ENCODE measurements at regions not wholly inside any gene's neighbourhood (a gene's known extent, or its start where the extent isn't known, plus 50 kb on each side); places are given as distances from the start of the nearest gene placed in this dataset.

GRCh38 chr11:21820176-21820575, 372.7 kb upstream of the ANO5 start:
- DNase-seq (ENCODE audit: low read depth, low spot score) = no peak
- TF ChIP-seq CTCF (conservative IDR thresholded peaks at IDR 0.05) = no peak
- no peaks in the 10 kb centered on the region for H3K27me3 Mint-ChIP-seq (ENCODE audit: low read depth)
- H3K36me3 Mint-ChIP-seq (ENCODE audit: low read depth) = no peaks in the 10 kb centered on the region
- no peak overlapping the region for H3K4me3 Mint-ChIP-seq
- no peaks in the 10 kb centered on the region for H3K4me1 Mint-ChIP-seq
- no peak overlapping the region for H3K27ac Mint-ChIP-seq (ENCODE audit: unreplicated experiment)
- H3K9me3 Mint-ChIP-seq = no peaks in the 10 kb centered on the region

GRCh38 chr11:21825127-21825526, 367.8 kb upstream of the ANO5 start:
- Mint-ChIP-seq H3K36me3 (ENCODE audit: low read depth) (no peaks in the 10 kb centered on the region), H3K27me3 (ENCODE audit: low read depth) (no peaks in the 10 kb centered on the region), H3K9me3 (no peaks in the 10 kb centered on the region), H3K4me1 (no peaks in the 10 kb centered on the region), H3K27ac (ENCODE audit: unreplicated experiment) (no peak overlapping the region), H3K4me3 (no peak overlapping the region)
- no peak for TF ChIP-seq CTCF (conservative IDR thresholded peaks at IDR 0.05)
- no peak for DNase-seq (ENCODE audit: low read depth, low spot score)

GRCh38 chr11:21838427-21838826, 354.5 kb upstream of the ANO5 start:
- no peak overlapping the region for H3K4me3 Mint-ChIP-seq
- H3K4me1 Mint-ChIP-seq = no peaks in the 10 kb centered on the region
- no peak for DNase-seq (ENCODE audit: low read depth, low spot score)
- H3K27me3 Mint-ChIP-seq (ENCODE audit: low read depth) = no peaks in the 10 kb centered on the region
- no peak for TF ChIP-seq CTCF (conservative IDR thresholded peaks at IDR 0.05)
- H3K9me3 Mint-ChIP-seq = no peaks in the 10 kb centered on the region
- no peaks in the 10 kb centered on the region for H3K36me3 Mint-ChIP-seq (ENCODE audit: low read depth)
- H3K27ac Mint-ChIP-seq (ENCODE audit: unreplicated experiment) = no peak overlapping the region

- no peak for TF ChIP-seq CTCF (conservative IDR thresholded peaks at IDR 0.05)
- Mint-ChIP-seq H3K36me3 (ENCODE audit: low read depth) (no peaks in the 10 kb centered on the region), H3K27ac (ENCODE audit: unreplicated experiment) (no peak overlapping the region), H3K27me3 (ENCODE audit: low read depth) (no peaks in the 10 kb centered on the region), H3K4me1 (no peaks in the 10 kb centered on the region), H3K9me3 (no peaks in the 10 kb centered on the region), H3K4me3 (no peak overlapping the region)
- DNase-seq (ENCODE audit: low read depth, low spot score) = no peak
Observed at GRCh38 chr11:21839796-21840195, 353.1 kb upstream of the ANO5 start.

GRCh38 chr11:21861314-21861713, 331.6 kb upstream of the ANO5 start:
- Mint-ChIP-seq H3K36me3 (ENCODE audit: low read depth) (no peaks in the 10 kb centered on the region), H3K4me1 (peaks cover 5% of the 10 kb centered on the region), H3K9me3 (no peaks in the 10 kb centered on the region), H3K27me3 (ENCODE audit: low read depth) (no peaks in the 10 kb centered on the region), H3K27ac (ENCODE audit: unreplicated experiment) (no peak overlapping the region), H3K4me3 (no peak overlapping the region)
- no peak for DNase-seq (ENCODE audit: low read depth, low spot score)
- no peak for TF ChIP-seq CTCF (conservative IDR thresholded peaks at IDR 0.05)

- Mint-ChIP-seq H3K9me3 (no peaks in the 10 kb centered on the region), H3K36me3 (ENCODE audit: low read depth) (no peaks in the 10 kb centered on the region), H3K27me3 (ENCODE audit: low read depth) (no peaks in the 10 kb centered on the region), H3K27ac (ENCODE audit: unreplicated experiment) (no peak overlapping the region), H3K4me3 (no peak overlapping the region), H3K4me1 (peaks cover 5% of the 10 kb centered on the region)
- no peak for TF ChIP-seq CTCF (conservative IDR thresholded peaks at IDR 0.05)
- DNase-seq (ENCODE audit: low read depth, low spot score) = no peak
Observed at GRCh38 chr11:21865541-21865940, 327.3 kb upstream of the ANO5 start.
